ENCODE measurements at regions not wholly inside any gene's neighbourhood (a gene's known extent, or its start where the extent isn't known, plus 50 kb on each side); places are given as distances from the start of the nearest gene placed in this dataset.

GRCh38 chr13:100797921-100798320 lies 123.3 kb upstream of the TMTC4 start:
- no peak for ATAC-seq
- no peak overlapping the region for H3K4me2 ChIP-seq (ENCODE audit: insufficient read depth, low read length)

GRCh38 chr13:100796463-100796862 lies 121.9 kb upstream of the TMTC4 start:
- ATAC-seq, result no peak
- WGBS (ENCODE audit: insufficient coverage, low coverage, missing lambda C conversion rate), result 0% methylated on average over 2 of the region's 2 CpGs
- H3K4me1 ChIP-seq (replicated peaks in 1 of 2; ENCODE audit: control insufficient read depth in 2 of 2, insufficient read depth in 2 of 2, low read length in 2 of 2), result no peaks in the 10 kb centered on the region
- BruUV-seq (replicated peaks), result no TSS peak
- no peaks in the 10 kb centered on the region for H3K36me3 ChIP-seq (ENCODE audit: control insufficient read depth, insufficient read depth, low read length)
- no peak for TF ChIP-seq ZNF551 (CRISPR knock-in tag; IDR thresholded peaks at IDR 0.05)
- no peak for TF ChIP-seq ILF3 (IDR thresholded peaks at IDR 0.05; ENCODE audit: borderline replicate concordance)
- TF ChIP-seq KLF16 (IDR thresholded peaks at IDR 0.05), result no peak
- TF ChIP-seq MBD1 (CRISPR knock-in tag; IDR thresholded peaks at IDR 0.05), result no peak
- intact Hi-C loops (cut with micrococcal nuclease) (no loop called here), in situ Hi-C loops (cut with MboI) (no loop called here)
- H3K9me1 ChIP-seq (ENCODE audit: control insufficient read depth, insufficient read depth, low read length), result no peaks in the 10 kb centered on the region
- H2AFZ ChIP-seq (ENCODE audit: low read depth, low read length), result no peak overlapping the region
- DNase-seq (ENCODE audit: extremely low read depth in 1 of 4, low spot score in 3 of 4), result no peak
- POLR2A ChIA-PET, result no interaction called here
- H3K27ac ChIP-seq (ENCODE audit: extremely low read depth, low read depth, low read length), result no peak overlapping the region
- 0 out of 2 replicates have a peak, but pooled peaks cover 2% of the 10 kb centered on the region for H3K9me3 ChIP-seq (replicated peaks; ENCODE audit: control insufficient read depth, insufficient read depth, low read depth, low read length)
- H3K79me2 ChIP-seq (ENCODE audit: control insufficient read depth, insufficient read depth, low read length), result no peaks in the 10 kb centered on the region
- H3K4me3 ChIP-seq, result no peak overlapping the region
- H3K27me3 ChIP-seq (ENCODE audit: control insufficient read depth in 2 of 2, insufficient read depth in 2 of 2, low read length in 2 of 2), result no peaks in the 10 kb centered on the region
- no peak overlapping the region for H3K4me2 ChIP-seq (ENCODE audit: insufficient read depth, low read length)
- no peak for FAIRE-seq
- no peak overlapping the region for H3K9ac ChIP-seq (ENCODE audit: insufficient read depth in 1 of 2, low read depth in 2 of 2, low read length in 2 of 2)
- CTCF ChIA-PET (ENCODE audit: low intra/inter-chr PET ratio), result no interaction called here
- no peaks in the 10 kb centered on the region for H4K20me1 ChIP-seq (replicated peaks; ENCODE audit: control insufficient read depth, insufficient read depth, low read length)

More at GRCh38 chr13:100797921-100798320, 123.3 kb upstream of the TMTC4 start:
- no TSS peak for BruUV-seq (replicated peaks)
- H4K20me1 ChIP-seq (replicated peaks; ENCODE audit: control insufficient read depth, insufficient read depth, low read length), result no peaks in the 10 kb centered on the region
- H3K4me1 ChIP-seq (replicated peaks in 1 of 2; ENCODE audit: control insufficient read depth in 2 of 2, insufficient read depth in 2 of 2, low read length in 2 of 2), result no peaks in the 10 kb centered on the region
- no peak overlapping the region for H3K9ac ChIP-seq (ENCODE audit: insufficient read depth in 1 of 2, low read depth in 2 of 2, low read length in 2 of 2)
- 0 out of 2 replicates have a peak, but pooled peaks cover 2% of the 10 kb centered on the region for H3K9me3 ChIP-seq (replicated peaks; ENCODE audit: control insufficient read depth, insufficient read depth, low read depth, low read length)
- H3K79me2 ChIP-seq (ENCODE audit: control insufficient read depth, insufficient read depth, low read length), result no peaks in the 10 kb centered on the region
- CTCF ChIA-PET (ENCODE audit: low intra/inter-chr PET ratio), result no interaction called here
- no peaks in the 10 kb centered on the region for H3K27me3 ChIP-seq (ENCODE audit: control insufficient read depth in 2 of 2, insufficient read depth in 2 of 2, low read length in 2 of 2)
- no peak overlapping the region for H2AFZ ChIP-seq (ENCODE audit: low read depth, low read length)
- DNase-seq (ENCODE audit: extremely low read depth in 1 of 4, low spot score in 3 of 4) (no peak), FAIRE-seq (no peak)
- 5% methylated on average over 2 of the region's 2 CpGs for WGBS (ENCODE audit: insufficient coverage, low coverage, missing lambda C conversion rate)
- intact Hi-C loops (cut with micrococcal nuclease), result no loop called here
- no peak overlapping the region for H3K4me3 ChIP-seq
- H3K27ac ChIP-seq (ENCODE audit: extremely low read depth, low read depth, low read length), result no peak overlapping the region
- TF ChIP-seq HES1 (IDR thresholded peaks at IDR 0.05; ENCODE audit: low read depth) (no peak), TBL1XR1 (IDR thresholded peaks at IDR 0.05; ENCODE audit: low read length in 2 of 2) (no peak), ZNF589 (CRISPR knock-in tag; IDR thresholded peaks at IDR 0.05; ENCODE audit: low read depth) (no peak), HDAC8 (tag; IDR thresholded peaks at IDR 0.05) (no peak), NR4A1 (CRISPR knock-in tag; IDR thresholded peaks at IDR 0.05) (no peak), NR4A1 (tag; IDR thresholded peaks at IDR 0.05) (no peak), NFATC3 (IDR thresholded peaks at IDR 0.05) (no peak), BCL6 (CRISPR knock-in tag; IDR thresholded peaks at IDR 0.05) (no peak), DNMT1 (IDR thresholded peaks at IDR 0.05) (no peak), U2AF2 (optimal IDR thresholded peaks at IDR 0.05; ENCODE audit: low read depth, low read length) (no peak), RB1 (IDR thresholded peaks at IDR 0.05; ENCODE audit: low read depth) (no peak), SRSF9 (IDR thresholded peaks at IDR 0.05; ENCODE audit: borderline replicate concordance, low read depth, low read length) (no peak)
- in situ Hi-C loops (cut with MboI), result no loop called here
- POLR2A ChIA-PET, result no interaction called here
- H3K36me3 ChIP-seq (ENCODE audit: control insufficient read depth, insufficient read depth, low read length), result no peaks in the 10 kb centered on the region
- H3K9me1 ChIP-seq (ENCODE audit: control insufficient read depth, insufficient read depth, low read length), result no peaks in the 10 kb centered on the region
